HG03196 (cell line): ENCODE measurements at regions not wholly inside any gene's neighbourhood (a gene's known extent, or its start where the extent isn't known, plus 50 kb on each side); places are given as distances from the start of the nearest gene placed in this dataset.
A peak's percentile ranks its signal among the peaks of the same experiment; 100 is the strongest.

Experiments used
- ATAC-seq: cut with Tn5 transposase; IDR thresholded peaks from one replicate; pipeline ENCODE4 v1.9.1; 2021; ENCODE audit not compliant: unreplicated experiment

DNA sequence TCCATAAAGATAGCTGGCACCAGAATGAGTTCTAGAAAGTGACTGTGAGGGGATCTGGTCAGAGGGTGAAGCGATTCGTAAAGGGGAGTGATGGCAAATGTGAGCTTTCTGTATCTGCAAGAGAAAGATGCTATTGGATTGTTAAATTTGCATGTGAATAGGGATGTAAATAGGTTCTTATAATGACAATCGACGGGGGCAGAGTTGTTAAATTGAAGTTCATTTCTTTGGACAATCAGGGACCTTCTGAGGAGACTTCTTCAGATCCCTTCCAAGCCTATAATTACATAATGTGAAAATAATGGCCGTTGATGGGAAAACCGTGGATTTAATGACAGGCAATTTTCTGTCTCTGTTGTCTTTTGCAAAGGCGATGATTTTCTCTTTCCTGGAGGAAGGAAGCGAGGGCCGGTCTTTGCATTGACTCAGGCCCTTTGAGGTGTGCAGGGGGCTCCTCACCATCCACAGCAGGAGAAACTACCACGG, 52.2 kb upstream of the TMEM18 start:
- no peak for ATAC-seq

DNA sequence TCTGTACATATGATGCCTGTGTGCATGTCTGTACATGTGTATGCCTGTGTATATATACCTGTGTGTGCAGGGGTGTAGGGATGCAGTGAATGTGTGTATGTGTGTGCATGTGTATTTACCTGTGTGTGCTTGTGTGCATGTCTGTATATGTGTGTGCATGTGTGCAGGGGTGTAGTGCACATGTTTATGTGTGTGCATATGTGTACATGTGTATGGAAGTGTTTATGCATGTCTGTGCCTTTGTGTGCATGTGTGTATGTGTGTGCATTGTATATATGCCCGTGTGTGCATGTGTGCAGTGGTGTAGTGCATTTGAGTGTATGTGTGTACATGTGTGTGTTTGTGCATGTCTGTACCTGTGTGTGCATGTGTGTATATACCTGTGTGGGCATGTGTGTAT, 51.0 kb upstream of the TMEM18 start:
- ATAC-seq: no peak

DNA sequence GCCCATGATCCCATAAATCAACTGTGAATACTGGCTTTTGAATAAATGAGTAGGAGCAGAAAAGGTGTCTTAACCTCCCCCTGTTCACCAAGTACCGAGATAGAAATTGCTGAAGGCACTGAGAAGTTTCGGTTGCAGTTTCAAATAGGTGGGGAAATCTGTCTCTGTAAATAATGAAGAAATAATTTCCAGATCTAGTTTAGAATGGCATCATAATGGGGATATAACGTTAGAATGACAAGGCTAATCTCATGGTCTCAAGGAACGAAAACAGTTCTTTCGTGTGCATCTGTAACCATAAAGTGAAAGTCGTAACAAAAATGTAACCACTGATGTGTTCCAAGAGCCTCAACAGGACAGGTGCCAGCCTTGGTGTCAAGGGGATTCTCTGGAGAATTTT, 49.9 kb upstream of the TMEM18 start:
- peak; percentile 80 for ATAC-seq
